ENCODE measurements at regions not wholly inside any gene's neighbourhood (a gene's known extent, or its start where the extent isn't known, plus 50 kb on each side); places are given as distances from the start of the nearest gene placed in this dataset.
"Not testable (repeated sequence)": the region's sequence is repeated elsewhere in the genome, so short reads cannot be mapped to it uniquely, and the experiment has no call there.

DNA sequence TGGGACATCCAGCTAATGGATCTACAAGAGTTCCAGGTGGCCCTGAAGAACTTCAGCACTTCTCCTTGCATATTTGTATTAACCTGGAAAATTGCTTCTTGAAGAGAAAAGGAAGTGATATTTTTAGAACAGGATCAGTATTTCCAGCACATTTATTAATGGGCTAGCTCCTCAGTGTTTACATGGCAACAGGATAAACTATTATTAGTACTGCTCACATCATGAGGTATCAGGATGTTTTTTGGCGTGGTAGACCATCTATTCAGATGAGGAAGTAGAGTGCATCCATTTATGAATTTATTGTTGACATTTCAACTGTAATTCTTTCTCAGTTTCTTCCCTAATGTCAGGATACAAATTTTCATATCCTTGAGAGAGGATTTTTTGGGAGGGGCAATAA lies 144.4 kb downstream of the KCNRG start:
- DNase-seq, result no peak

- no peak for DNase-seq
These were observed 145.8 kb downstream of the KCNRG start for GRCh38 chr13:50161052-50161451.

- peak; percentile 16 for DNase-seq
These were observed 146.8 kb downstream of the KCNRG start for GRCh38 chr13:50162001-50162400.

GRCh38 chr13:50162567-50162966 lies 147.3 kb downstream of the KCNRG start:
- DNase-seq, result no peak

DNA sequence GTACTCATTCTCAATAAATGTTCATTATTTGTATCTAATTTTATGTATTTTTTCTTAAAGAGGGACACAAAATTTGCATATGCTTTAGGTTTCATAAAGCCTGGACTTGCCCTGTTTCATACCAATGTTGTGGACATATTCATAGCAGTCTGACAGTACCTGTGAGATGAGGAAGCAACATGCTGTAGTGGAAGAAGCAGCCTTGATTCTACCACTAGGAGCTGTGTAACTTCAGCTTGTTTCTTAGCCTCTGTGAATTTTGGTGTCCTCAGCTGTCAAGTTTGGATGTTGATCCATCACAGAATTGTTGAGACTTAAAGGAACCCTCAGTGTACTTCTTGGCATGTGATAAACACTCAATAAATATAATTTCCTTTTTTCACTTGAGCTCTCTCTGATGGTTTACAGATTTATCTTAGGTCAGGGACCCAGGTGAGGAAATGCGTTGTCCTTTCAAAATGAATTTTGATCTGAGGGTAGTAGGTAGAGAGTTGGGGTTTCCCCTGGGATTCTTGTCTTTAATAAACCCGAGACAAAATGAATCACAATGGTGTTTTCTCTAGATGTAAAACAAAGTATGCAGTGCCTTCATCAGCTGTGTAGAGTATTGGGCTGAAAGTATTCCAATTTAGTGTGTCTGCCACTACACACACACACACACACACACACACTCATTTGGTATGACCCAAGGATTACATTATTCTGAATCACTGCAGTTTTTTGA lies 152.1 kb downstream of the KCNRG start:
- no peak for DNase-seq

DNA sequence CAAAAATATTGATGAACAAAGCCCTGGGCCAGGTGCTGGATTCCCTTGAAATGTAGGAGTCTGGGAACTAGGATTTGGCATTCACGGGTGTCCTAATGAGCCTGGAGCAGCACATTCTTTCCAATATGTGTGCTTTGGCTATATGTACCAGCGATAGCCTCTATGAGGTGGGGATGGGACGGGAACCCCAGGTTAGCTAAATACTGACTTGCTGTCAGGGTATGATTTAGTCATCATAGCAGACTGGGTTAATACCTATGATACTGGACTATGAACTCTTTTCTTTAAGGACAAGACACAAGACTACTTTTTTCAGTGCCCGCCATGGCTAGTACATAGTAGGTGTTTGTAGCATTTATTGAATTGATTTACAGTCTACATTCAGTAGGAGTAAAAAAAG lies 152.7 kb downstream of the KCNRG start:
- DNase-seq, result no peak

DNA sequence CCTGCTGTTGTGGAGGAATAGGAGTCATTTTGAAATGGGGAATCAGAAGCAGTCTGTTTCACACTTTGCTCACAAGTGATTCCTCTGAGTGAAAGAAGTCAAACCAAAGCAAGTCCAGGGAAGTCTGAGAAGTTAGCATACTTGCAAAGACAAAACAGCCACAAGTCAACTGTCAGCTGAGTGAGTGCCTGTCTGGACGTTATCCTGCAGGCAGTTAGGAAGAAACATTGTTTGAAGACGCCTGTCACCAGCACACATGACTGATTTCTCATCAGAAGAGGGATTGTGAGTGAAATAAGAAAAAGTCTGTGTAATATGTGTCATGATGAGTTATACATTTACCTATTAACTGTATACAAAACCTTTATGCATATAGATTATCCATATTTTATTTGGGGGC lies 153.5 kb downstream of the KCNRG start:
- no peak for DNase-seq

GRCh38 chr13:50170447-50171037 lies 155.3 kb downstream of the KCNRG start:
- DNase-seq, result no peak

DNA sequence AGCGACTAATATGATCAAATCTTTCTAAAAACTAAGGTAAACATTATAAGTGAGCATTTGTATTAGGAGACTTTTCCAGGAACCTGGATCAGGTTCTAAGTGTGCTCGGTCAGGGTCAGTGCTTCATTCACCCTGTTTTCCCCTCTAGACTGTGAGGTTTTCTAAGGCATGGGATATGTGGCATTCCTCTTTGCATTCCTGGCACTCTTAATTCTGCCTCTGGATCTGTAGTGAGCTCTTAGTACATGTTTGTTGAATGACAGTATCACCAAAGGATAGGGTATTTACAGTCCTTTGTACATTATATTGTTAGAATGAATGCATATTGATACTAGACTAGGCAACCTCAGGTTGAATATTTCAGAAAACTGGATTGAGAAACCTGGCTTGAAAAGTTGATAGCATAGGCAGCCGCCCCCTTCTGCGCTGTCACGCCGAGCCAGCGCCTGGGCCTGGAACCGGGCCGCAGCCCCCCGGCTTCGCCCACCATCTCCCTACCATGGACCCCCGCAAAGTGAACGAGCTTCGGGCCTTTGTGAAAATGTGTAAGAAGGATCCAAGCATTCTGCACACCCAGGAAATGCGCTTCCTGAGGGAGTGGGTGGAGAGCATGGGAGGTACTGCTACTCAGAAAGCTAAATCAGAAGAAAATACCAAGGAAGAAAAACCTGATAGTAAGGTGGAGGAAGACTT lies 156.5 kb downstream of the KCNRG start:
- DNase-seq, result no peak

DNA sequence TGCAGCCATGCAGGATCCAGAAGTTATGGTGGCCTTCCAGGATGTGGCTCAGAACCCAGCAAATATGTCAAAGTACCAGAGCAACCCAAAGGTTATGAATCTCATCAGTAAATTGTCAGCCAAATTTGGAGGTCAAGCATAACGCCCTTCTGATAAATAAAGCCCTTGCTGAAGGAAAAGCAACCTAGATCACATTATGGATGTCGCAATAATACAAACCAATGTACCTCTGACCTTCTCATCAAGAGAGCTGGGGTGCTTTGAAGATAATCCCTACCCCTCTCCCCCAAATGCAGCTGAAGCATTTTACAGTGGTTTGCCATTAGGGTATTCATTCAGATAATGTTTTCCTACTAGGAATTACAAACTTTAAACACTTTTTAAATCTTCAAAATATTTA lies 157.8 kb downstream of the KCNRG start:
- not testable (repeated sequence) for DNase-seq

GRCh38 chr13:50174630-50175029 lies 159.4 kb downstream of the KCNRG start:
- DNase-seq, result no peak

- no peak for DNase-seq
These were observed 164.7 kb downstream of the KCNRG start for GRCh38 chr13:50179977-50180376.

DNA sequence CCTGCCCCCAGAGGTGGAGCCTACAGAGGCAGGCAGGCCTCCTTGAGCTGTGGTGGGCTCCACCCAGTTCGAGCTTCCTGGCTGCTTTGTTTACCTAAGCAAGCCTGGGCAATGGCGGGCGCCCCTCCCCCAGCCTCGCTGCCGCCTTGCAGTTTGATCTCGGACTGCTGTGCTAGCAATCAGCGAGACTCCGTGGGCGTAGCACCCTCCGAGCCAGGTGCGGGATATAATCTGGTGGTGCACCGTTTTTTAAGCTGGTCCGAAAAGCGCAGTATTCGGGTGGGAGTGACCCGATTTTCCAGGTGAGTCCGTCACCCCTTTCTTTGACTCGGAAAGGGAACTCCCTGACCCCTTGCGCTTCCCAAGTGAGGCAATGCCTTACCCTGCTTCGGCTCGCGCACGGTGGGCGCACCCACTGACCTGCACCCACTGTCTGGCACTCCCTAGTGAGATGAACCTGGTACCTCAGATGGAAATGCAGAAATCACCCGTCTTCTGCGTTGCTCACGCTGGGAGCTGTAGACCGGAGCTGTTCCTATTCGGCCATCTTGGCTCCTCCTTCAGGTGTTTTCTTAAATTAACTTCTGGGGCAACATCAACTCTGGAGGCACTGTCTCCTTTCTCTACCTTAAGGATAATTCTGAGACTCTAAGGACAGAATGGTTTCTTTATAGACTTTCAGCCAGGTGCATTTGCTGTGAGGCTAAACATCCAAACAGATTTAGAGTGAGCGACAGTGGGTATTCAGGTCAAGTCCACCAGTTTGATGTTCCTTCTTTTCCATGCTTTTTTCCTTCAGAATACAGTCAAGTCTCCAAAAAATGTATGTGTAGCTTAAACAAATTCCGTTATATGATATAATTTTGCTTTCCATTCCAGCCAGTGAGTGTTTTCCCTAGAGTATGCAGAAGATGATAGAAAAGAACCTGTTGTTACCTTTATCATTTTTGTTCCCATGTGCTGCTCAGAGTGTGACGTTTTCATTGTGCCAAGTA lies 170.8 kb downstream of the KCNRG start:
- not testable (repeated sequence) for DNase-seq

DNA sequence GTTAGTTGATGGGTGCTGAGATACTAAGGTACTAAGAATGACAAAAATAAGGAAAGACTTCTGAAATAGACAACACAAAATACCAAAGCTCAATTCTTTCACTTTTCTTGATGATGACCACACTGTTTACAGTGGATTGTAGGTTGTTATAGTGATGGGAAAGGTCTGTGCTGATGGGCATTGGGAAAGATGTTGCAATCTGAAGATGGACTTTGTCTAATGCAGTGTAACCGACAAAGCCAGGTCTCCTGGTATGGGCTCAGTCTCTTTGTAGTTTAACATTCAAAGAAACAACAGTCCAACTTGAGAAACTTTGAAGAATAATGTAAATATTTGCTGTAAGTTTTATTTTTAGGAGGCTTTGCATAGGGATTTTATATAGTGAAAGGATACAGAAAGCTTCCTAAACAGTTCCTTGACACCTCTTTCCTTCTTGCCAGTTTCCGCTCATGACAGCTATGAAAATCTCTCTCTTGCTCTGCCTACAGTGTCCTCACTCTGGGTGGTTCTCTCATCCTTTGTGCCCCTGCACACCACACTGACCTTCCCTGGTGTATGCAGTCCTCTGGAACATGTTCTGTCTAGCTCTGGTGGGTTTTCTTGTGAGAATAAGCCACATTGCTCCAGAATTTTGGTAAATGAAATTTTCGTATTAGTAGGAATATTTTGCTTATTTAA lies 172.2 kb downstream of the KCNRG start:
- DNase-seq, result no peak

GRCh38 chr13:50188696-50189095 lies 173.5 kb downstream of the KCNRG start:
- no peak for DNase-seq

- DNase-seq, result no peak
These were observed 174.2 kb downstream of the KCNRG start for GRCh38 chr13:50189450-50189849.

GRCh38 chr13:50191004-50191403 lies 175.8 kb downstream of the KCNRG start:
- no peak for DNase-seq

DNA sequence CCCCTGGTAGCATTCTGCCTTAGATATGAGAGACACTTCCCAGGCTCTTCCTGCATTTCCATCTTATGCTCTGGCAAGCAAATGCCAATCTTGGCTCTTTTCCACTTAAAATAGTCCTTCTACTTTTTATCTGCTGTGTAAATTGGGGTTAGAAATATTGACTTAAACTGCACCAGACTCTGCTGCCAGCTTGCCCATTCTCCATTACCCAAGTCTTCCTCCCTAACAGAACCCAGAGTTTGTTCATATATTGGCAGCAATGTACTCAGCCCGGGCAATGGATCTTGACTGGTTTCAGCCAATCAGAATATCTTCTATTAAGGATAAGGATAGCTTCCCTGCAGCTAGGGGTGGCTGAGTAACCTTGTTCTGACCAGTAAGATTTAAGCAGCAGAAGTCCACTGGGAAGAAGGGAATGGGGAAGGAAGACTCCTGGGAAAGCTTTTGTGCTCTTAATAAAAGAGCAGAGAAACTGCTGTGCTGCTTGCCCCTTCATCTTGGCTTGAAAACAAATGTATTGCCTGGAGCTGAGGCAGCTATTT lies 177.1 kb downstream of the KCNRG start:
- no peak for DNase-seq

DNA sequence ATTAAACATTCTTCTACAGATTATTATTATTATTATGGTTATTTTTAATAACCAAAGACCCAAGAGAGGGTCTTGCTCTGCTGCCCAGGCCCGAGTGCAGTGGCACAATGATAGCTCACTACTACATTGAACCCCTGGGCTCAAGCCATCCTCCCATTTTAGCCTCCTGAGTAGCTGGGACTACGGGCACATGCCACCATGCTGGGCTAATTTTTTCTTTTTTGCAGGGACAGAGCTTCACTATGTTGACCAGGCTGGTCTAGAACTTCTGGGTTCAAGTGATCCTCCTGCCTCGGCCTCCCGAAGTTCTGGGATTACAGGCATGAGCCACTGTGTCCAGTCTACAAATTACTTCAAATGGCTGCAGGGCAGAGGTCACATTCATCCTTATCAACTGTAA lies 179.8 kb downstream of the KCNRG start:
- DNase-seq, result no peak

GRCh38 chr13:50196118-50196517 lies 180.9 kb downstream of the KCNRG start:
- no peak for DNase-seq

DNA sequence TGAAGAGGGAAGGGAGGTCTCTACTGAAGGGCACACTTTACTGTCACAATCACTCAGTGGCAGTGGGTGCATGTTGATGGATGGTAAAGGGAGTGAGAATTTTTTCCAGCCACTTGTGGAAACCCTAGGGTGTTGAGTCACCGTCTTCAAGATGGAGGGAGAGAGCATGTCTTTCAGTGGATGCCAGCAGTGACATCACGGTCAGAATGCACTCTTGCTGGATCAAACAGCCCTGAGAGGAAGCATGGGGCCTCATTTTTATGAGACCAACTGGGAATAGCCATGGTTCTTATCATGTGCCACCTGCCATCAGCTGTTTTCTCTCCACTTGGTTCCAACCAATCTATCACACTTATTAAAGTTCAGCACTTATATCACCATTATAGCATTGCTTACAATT lies 182.5 kb downstream of the KCNRG start:
- DNase-seq, result no peak

GRCh38 chr13:50198508-50198907 lies 183.3 kb downstream of the KCNRG start:
- DNase-seq, result no peak

Data from NCI-H524 treated with DMSO at 0.1 percent for 48 hours (cell line).